Anterior cingulate cortex (tissue), 58 donors: ENCODE measurements at regions not wholly inside any gene's neighbourhood (a gene's known extent, or its start where the extent isn't known, plus 50 kb on each side); places are given as distances from the start of the nearest gene placed in this dataset.

Source experiments
- DNase-seq, 58 donors: peaks; one replicate each; lab custom pipeline; 2025; lab: John Stamatoyannopoulos, UW

DNA sequence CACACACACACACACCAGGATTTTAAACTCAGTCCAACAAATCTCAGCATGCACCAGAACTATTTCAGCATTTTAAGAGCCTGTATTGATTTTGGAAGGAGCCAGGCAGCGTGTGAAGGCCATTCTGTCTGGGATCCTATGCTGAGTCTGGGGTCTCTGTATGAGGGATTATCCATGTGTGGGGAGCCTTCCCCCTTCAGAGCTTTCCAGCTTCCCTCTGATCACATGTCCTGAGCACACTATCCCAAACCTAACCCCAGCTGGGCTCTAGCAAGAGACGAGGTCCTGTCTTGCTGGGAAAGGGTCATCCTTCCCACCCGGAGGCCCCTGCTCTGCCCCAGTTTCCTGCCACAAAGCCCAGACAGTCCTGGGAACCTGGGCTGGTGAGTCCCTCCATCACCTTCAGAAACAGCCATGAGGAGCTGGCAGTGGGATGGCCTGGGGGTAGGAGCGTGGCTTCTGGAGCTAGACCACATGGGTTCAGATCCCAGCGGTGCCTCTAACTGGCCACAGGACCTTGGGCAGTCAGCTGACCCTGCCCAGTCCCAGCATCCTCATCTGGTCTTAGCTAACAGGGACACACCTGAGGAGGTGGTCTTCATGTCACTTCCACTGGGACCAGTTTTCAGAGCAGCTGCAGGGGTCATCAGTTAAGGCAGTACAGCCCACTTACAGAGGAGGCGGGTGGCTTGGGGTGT is 79.6 kb upstream of the RET start:
- no peak for DNase-seq

DNA sequence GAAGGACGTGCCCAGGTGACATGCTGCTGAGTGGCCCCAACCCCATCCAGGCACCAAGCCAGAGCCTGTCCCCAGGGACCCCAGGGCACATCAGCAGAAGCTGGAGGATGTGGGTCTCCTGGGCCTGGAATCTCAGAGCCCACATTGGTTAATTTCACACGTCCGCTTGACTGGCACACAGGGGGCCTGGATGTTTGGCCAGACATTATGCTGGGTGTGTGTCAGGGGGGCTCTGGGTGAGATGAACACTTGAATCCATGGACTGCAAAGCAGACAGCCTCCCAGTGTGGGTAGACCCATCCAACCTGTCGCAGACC is 79.1 kb upstream of the RET start:
- DNase-seq: no peak

DNA sequence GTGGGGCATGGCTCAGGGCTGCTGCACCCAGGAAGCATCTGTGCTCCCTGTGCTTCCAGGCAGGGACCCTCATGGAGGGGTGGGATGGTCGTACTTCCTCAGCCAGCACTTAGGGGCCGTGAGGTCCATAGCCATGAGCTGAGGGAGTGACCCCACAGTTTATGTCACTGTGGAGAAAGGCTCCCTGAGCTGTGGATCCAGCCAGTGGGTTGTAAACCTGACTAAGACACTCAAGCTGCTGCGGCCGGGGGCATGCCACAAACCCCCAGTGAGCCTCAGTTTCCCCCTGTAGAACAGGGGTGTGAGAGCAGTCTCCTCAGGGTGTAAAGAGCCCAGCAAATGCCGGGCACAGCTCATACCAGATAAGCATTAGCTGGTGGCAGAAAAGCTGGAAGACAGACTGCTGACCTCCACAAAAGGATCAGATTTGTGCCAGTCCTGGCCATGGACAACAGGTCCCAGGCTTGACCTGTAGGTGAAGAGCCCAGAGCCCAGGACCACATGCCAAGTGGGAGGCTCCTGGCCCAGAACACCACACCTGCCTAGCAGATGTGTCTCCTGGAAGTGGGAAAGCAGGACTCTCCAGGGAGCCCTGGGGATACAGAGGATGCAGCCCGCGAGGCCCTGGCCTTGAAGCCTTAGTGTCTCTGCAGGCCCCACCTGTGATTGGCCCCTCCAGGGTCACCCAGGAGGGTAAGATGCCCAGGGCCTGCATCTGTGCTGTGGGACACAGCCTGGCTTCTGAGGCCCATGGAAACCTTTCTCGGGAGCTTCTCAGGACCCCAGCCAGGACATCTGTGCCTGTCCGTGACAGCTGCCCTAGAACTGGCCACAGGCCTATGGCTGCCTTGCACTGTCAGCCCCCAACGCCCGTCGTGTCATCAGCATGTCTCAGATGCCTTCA is 78.1 kb upstream of the RET start:
- DNase-seq: no peak

DNA sequence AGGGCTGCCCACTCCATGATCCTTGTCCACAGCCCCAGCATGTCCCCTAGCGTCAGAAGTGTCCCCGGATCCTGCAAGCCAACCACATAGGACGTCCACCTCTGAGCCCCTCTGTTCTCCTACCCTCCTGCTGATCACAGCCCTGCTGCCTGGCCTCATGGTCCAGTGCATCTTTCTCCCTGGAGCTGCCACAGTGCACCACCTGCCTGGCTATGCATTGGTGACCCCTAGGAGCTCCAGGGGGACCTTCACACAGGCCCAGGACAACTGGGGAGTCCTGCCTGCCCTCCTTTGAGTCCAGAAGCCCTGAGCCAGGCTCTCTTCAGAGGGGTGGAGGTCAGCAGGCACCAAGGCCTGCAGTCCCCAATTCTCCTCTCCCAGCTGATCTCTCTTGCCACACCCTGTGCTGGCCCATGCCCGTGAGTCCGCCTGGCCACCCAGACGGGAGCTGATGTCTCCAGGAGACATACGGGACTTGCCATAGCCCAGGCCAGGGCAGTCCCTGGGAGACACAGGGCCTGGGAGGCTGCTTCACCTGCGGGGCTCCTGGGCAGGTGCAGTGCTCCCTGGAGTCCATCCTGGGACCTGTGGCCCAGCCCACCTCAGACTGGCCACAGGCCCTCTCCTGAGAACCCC is 77.4 kb upstream of the RET start:
- DNase-seq: no peak

DNA sequence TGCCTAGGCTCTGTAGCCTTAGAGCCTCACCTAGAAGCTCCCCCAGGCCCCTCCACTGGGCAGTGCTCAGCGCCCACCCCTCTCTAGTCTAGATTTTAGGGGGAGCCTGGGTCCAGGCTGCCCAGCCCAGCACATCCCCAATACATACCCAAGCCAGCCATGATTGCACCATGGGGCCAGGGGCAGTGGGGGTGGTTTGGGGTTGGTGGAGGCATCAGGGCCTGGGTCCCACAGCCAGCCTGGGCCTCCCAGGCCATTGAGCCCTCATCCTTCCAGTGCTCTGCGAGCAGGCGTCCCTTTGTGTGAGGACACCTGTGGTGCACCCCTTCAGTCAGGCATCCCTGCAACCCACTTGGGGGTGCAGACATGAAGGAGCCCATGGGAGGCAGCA is 76.9 kb upstream of the RET start:
- DNase-seq: no peak

DNA sequence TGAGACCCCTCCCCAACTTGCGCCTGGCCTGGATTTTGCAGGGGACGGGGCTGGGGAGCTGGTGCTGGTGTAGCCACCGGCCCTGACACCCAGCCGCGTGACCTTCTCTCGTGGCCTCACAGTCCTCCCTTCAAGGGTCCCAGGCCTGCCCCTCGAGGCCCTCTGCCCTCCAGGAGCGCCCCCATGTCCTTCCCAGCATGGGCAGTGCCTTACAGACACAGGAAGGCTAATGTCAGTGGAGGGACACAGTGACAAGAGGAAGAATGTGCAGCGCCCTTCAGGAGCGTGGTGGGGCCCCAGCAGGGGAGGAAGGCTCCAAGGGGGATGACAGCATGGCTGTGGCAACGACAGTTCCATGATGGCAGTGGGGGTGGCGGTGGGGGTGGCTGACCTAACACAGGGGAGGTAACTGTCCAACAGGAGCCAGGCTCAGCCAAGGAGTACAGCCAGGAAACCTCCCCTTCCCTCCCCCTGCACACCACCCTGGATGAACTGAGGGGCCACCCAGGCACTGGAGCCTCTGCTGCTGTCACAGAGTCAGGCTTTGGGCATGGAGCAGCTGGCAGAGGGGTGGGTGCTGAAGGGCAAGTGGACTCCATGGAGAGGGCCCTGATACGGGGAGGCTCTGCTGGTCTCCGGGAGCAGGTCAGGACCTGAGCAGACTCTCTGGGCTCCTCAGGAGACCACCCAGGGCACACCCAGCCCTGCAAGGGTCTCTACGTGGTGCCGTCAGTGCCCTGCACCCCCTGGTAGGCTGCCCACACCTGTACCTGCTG is 76.0 kb upstream of the RET start:
- no peak for DNase-seq

DNA sequence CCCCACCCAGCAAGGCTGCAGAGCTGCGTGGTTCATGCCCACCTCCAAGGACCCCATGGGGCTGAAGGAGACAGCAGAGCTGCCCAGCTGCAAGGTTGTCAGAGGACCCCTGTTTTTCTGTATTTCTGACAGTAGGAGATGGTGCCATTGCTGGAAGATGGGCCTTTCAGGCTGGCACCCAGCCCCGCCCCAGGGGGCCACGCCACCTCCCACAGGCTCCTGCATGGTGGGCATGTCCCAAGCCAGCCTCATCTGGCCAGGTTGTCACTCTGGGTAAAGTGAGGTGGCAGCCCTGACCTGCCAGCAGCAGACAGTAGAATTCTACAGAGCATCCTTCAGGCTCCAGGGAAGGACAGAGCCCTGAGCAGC is 75.5 kb upstream of the RET start:
- no peak for DNase-seq

DNA sequence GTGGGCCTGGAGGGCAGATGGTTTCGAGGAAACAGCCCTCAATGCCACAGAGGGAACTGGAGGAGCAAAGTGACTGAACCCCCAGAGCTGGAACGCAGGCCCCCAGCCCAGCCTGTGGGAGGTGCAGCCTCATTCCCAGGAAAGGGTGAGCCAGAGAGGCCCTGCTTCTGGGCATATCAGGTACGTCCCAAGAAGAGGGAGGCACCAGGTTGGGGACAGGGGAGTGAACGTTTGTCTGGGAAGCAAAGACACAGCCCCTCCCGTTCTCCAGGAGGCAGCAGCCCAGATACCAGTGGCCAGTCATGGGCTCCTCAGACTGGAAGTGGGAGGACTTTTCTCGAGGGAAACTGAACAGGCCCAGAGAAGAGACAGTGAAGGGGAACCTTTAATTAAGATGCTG is 74.3 kb upstream of the RET start:
- DNase-seq: no peak

DNA sequence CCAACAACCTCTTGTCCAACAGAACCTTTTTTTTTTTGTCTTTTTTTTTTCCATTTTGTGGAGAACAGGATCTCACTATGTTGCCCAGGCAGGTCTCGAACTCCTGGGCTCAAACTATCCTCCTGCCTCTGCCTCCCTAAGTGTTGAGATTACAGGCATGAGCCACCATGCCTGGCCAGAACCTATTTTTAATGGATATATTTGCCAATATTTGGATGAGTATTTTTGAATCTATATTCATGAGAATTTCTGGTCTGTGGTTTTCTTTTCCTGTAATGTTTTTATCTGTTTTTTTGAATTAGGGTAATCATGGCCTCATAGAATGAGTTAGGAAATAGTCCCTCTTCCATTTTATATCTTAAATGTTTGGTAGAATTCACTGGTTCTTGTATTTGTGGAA is 70.4 kb upstream of the RET start:
- no peak for DNase-seq

DNA sequence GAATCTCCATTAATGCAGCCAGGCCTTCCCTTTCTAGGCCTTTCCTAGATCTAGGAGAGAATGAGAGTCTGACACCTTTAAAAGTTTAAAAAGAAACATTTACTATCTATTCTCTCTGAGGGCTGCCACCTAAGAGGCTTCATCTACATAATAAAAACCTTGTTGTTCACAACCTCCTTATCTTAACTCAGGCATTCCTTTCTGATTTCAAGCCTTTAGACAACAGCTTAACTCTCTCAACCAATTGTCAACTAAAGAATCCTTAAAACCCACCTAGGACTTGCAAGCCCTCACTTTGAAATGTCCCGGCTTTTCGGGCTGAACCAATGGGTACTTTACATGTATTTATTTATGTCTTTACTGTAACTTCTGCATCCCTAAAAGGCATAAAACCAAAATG is 64.3 kb upstream of the RET start:
- DNase-seq: no peak

DNA sequence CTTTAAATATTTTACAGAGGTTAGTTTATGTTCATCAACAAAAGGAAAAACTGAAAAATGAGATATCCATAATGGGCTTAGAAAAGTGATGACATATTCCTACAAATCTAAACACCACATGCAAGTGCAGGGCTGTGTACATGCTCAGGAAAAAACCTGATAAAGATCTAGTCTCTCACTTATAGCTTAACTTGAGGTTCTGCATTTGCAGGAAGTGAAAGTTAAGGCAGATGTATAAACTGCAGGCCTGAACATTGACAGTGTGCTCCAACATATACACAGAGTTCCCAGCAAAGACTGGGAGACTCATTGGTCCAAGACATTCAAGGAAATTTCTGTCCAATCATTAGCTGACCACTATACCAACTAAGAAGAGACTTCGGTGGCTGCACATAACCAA is 63.8 kb upstream of the RET start:
- DNase-seq: no peak

DNA sequence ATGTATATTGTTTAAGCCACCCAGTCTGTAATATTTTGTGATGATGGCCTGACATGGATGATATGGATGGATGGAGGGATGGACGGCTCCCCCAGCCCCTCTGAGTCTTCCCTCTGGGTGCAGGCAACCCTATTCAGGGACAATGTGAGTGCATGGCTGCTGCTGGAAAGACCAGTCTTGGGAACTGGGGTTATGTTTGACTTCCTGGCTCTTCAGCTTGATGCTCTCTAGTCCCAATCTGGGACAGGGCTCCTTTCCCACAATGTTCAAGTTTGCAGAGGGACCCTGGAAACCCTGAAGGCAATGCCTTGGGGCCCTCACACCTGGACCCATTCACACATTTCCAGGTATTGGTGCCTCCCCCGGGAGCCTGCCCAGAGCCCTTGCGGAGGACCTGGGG is 52.3 kb upstream of the RET start:
- no peak for DNase-seq

DNA sequence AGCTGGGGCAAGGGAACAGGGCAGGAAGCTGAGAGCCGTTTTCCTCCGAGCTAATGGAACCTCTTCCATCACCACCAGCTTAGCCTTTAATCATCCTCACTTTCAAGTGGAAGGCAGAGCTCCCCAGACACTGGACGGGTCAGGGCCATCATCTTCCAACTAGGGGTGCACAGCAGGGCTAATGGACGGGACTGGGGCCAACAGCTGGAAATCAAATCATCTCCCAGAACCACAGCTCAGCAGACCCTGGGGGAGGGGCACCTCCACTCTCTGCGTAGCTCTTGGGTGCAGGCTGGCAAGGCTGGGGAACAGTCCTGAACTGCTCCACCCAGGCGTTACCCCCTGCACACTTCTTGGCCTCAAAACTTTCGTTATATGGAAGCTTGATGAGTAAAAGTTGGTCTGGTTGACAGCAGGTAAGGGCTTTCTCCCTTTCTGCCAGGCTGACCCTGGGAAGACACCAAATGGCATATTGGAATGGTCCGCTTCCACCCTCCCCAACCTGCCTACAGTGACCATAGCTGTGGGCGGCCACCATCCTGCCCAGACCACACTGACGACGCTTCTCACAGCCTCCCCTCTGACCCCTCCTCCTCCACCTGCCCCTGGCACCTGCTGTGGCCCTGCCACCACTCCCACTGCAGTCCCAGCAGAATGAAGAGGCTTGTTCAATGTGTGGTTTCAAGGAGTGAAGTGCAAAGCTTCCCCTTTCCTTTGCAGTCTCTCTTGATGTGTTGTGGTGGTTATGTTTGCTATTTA is 51.7 kb upstream of the RET start:
- DNase-seq: no peak

DNA sequence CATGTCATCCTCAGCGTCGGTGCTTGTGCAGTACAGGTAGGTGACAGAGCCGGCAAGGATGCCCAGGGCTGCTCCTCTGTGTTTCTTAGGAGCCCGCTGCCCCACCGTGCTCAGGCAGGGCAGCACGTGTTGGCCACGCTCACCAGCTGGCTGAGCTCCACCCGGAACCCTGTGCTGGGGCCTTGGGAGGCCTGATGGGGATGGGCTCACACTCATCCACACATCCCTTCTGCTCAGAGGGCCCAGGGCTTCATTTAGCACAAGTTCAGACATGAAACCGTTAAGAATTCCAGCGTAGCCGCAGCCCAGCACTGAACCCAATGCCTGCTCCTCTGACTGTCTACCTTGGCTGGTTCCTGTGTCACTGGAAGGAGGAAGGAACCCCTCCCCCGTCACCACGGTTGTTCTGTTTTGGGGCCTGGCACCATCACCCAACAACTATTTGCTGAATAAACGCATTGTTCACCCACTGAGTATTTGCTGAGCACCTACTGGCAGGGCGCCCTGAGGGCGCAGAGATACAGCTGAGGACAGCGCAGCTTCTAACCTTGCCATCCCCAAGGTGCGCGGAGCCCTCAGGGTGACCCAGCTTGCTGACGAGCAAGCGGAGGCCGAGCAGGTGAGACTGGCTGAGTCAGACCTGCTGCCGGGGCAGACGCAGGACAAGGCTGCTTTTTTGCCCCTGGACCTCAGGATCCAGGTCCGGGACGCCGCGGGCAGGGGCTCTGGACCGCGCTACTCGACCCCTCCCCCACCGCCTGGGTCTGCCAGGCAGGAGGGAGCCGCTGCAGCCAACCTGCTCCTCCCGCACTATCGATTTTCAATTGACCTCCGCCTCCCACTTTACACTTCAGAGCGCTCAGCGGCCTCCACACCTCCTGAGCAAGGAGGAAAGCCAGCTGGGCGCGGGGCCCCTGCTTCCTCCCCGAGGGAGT is 50.6 kb upstream of the RET start:
- no peak for DNase-seq
